NB4 (cell line): ENCODE measurements at regions not wholly inside any gene's neighbourhood (a gene's known extent, or its start where the extent isn't known, plus 50 kb on each side); places are given as distances from the start of the nearest gene placed in this dataset.

ENCODE experiments used
- DNase-seq: peaks from one replicate; pipeline ENCODE4 v3.0.0; 2010; ENCODE audit warnings: low read depth
- H3K4me3 ChIP-seq: one replicate; pipeline ENCODE4 v1.5.1; 2011; ENCODE audit warnings: mild to moderate bottlenecking, low read depth, low read length, moderate library complexity
- CTCF ChIP-seq: IDR thresholded peaks from one replicate; pipeline ENCODE4 v1.5.1; 2012; ENCODE audit warnings: low read depth, low read length
- MYC ChIP-seq: IDR thresholded peaks from 2 replicates; pipeline ENCODE4 v1.6.1; 2011; ENCODE audit warnings: low read depth, low read length
- POLR2A ChIP-seq: IDR thresholded peaks from 2 replicates; pipeline ENCODE4 v1.6.1; 2011; ENCODE audit warnings: mild to moderate bottlenecking; ENCODE audit not compliant: insufficient read length; ENCODE audit errors: extremely low read depth
- TF ChIP-seq, protein P1 (sequence below): IDR thresholded peaks from 2 replicates; pipeline ENCODE4 v1.6.1; 2011; ENCODE audit warnings: low read depth, low read length

GRCh38 chr4:41475402-41475801 lies 62.6 kb upstream of the LIMCH1 start:
- DNase-seq, result no peak
- TF ChIP-seq CTCF (no peak), POLR2A (no peak), MYC (no peak)
- TF ChIP-seq, protein P1, sequence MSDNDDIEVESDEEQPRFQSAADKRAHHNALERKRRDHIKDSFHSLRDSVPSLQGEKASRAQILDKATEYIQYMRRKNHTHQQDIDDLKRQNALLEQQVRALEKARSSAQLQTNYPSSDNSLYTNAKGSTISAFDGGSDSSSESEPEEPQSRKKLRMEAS, result no peak
- no peak overlapping the region for H3K4me3 ChIP-seq

- no peak for TF ChIP-seq POLR2A
- no peak for TF ChIP-seq CTCF
- TF ChIP-seq MYC, result no peak
- TF ChIP-seq, protein P1, result no peak
- H3K4me3 ChIP-seq, result no peak overlapping the region
- DNase-seq, result no peak
Measured at GRCh38 chr4:41476310-41476885, 61.6 kb upstream of the LIMCH1 start.

GRCh38 chr4:41477181-41477905 lies 60.6 kb upstream of the LIMCH1 start:
- no peak for DNase-seq
- TF ChIP-seq CTCF (no peak), MYC (no peak), POLR2A (no peak)
- TF ChIP-seq, protein P1, result no peak
- H3K4me3 ChIP-seq, result no peak overlapping the region

- no peak for DNase-seq
- TF ChIP-seq, protein P1, result no peak
- TF ChIP-seq CTCF (no peak), POLR2A (no peak), MYC (no peak)
Measured at GRCh38 chr4:41478518-41478917, 59.4 kb upstream of the LIMCH1 start.

DNA sequence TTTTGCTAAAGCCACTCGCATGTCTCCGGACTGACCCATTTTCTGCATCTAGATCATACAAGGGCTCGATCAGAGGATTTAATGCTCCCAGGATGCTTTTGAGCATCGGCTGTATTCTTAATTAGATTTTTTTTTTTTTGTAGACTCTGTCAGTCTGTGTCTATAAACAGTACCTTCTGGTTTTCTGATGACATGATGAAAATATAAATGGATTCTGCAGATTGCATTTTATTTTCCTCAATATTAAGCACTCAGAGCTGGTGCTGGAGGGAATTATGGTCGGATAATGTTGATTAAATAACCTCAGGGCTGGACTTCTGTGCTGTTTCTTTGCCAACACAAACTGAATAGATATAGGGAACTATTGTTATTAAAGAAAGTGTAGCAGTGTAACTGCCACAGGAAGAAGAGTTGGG lies 57.1 kb upstream of the LIMCH1 start:
- no peak for DNase-seq
- TF ChIP-seq MYC (no peak), POLR2A (no peak), CTCF (no peak)
- TF ChIP-seq, protein P1, result no peak
- H3K4me3 ChIP-seq, result no peak overlapping the region

More at GRCh38 chr4:41478518-41478917, 59.4 kb upstream of the LIMCH1 start:
- H3K4me3 ChIP-seq, result no peak overlapping the region
